ENCODE measurements at regions not wholly inside any gene's neighbourhood (a gene's known extent, or its start where the extent isn't known, plus 50 kb on each side); places are given as distances from the start of the nearest gene placed in this dataset.
"Not testable (repeated sequence)": the region's sequence is repeated elsewhere in the genome, so short reads cannot be mapped to it uniquely, and the experiment has no call there.

DNA sequence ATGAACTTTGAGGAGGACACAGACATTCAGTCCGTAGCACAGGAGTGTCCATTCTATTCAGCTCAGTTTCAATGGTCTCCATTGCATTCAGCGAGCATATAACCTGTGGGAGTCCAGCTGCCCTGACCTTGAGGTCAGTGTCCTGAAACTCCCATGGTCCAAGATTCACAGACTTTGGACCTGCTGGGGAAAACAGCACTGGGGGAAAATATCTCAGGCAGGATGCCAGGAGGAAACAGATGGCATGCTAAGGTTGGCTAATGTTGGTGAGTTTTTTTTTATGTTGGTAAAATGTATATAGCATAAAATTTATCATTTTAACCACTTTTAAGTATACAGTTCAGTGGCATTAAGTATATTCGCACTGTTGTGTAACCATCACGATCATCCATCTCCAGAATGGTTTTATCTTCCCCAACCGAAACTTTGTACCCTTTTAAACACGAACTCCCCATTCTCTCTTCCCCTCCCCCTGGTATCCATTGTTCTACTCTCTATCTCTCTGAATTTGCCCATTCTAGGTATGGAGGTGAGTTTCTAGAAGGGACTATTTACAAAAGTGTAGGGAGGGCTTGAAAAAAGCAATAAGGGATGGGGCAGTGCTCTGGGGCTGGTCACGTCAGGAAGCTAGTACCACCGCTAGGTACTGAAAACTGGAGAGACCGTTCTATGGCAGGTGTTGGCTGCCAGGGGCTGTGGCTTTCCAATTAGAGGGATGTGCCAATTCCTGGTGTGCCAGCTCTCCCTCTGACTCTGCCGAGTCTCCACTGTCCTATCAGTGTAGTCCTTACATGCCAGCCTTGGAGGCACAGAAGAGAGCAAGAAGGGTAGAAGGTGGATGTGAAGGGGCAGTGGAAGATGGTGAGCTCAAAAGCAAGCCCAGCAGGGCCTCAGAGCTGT lies 85.3 kb downstream of the FOXD2 start:
- in situ Hi-C loops (cut with HindIII; ENCODE audit: low sequenced_read_pairs): no loop called here

DNA sequence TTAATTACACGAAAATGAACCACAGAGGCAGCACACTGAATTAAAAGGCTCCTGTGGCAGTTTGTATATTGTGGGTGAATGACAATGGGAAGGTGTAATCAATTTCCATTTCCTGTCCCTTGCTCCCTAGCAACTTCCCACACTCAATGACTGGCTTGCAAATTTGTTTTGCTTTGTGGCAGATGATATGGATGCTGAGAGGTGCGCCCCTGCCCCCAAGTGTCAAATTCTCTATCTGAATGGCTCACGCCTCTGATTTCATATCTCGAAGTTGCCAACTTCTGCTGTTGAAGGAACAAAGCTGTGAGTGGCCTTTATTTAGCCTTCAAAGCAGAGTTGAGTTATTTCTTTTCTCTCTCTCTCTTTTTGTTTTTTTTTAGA lies 86.0 kb downstream of the FOXD2 start:
- in situ Hi-C loops (cut with HindIII; ENCODE audit: low sequenced_read_pairs): no loop called here

- in situ Hi-C loops (cut with HindIII; ENCODE audit: low sequenced_read_pairs): no loop called here
These were observed 86.4 kb downstream of the FOXD2 start for GRCh38 chr1:47524272-47524671.

- in situ Hi-C loops (cut with HindIII; ENCODE audit: low sequenced_read_pairs): no loop called here
These were observed 89.9 kb downstream of the FOXD2 start for GRCh38 chr1:47527653-47528272.

DNA sequence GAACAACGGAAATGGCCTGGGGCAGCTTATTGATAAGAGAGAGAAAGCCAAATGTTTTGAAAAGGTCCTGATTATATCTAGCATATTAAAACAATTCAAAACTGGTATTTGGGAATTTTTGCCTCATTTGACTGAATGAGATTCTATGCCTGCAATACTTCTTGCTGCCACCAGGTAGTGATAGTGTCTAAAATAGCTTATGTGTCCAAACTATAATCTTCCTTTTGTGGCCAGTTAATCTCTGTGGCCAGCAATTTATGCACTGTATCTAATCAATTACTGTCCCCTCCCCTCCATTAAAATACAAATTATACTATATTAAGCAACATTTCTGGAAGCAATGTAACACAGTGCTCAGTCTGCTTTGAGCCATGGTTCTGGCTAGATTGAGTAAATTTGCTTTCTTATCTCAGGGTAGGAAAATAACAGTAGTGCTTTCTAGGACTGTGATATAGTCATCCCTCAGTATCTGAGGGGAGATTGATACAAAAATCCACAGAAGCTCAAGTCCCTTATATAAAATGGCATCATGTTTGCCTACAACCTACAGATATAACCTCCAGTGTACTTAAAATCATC lies 91.8 kb downstream of the FOXD2 start:
- in situ Hi-C loops (cut with HindIII; ENCODE audit: low sequenced_read_pairs): no loop called here

- in situ Hi-C loops (cut with HindIII; ENCODE audit: low sequenced_read_pairs): no loop called here
These were observed 95.3 kb downstream of the FOXD2 start for GRCh38 chr1:47532921-47533792.

GRCh38 chr1:47533793-47534328 lies 96.0 kb downstream of the FOXD2 start:
- in situ Hi-C loops (cut with HindIII; ENCODE audit: low sequenced_read_pairs): no loop called here

DNA sequence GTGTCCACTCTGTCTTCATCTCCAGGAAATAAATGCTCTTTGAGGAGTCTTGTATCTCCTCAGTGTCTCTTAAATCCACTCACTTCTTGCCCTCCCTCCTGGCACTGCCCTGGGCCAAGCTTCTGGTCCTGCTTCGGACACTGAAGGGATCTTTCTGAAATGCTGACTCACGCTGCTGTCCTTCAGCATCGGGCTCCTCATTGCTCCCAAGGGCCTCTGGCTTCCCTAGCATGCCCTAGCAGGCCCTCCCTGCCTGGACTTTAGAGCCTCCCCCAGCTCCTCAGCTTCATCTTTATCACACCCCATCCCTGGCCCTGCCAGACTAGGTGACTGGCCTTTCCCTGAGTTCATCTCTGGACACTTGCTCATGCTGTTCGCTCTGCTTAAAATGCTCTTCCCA lies 96.6 kb downstream of the FOXD2 start:
- in situ Hi-C loops (cut with HindIII; ENCODE audit: low sequenced_read_pairs): no loop called here

- in situ Hi-C loops (cut with HindIII; ENCODE audit: low sequenced_read_pairs): no loop called here
These were observed 98.8 kb downstream of the FOXD2 start for GRCh38 chr1:47536646-47537118.

DNA sequence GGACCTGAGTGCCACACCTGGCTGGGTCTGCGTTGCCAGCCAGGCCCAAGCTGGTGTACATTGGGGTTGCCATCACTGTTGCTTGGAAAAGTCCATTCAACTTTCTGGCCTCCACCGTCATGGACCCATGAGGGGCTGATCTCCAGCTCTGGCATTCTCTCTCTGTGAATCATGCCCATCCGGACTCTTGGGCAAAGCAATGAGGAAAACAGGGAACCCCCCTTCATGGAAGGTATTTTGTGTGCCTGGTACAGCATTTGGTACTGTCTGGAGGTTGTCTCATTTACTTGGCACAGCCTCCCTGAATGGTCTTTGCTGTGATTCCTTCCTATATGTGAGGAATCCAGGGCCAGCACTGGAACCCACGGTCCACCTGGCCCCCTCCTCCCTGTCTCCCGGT lies 99.4 kb downstream of the FOXD2 start:
- in situ Hi-C loops (cut with HindIII; ENCODE audit: low sequenced_read_pairs): no loop called here

DNA sequence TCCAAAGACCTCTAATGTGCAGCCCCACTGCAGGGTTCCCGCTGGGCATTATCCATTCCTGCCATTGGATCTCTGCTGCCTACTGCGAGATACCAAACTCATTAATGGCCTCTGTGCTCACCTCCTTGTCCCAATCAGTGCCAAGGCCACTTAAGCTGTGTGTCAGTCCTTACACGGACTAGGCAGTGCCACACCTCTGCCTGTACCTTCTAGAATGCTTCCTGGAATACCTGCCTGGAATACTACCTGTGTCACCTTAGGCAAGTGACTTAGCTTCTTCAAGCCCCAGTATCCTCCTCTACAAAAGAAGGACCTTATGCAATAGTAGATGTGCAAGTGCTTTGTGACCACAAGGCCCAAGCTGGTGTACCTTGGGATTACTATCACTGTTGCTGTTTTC lies 100.1 kb downstream of the FOXD2 start:
- in situ Hi-C loops (cut with HindIII; ENCODE audit: low sequenced_read_pairs): no loop called here

GRCh38 chr1:47538530-47538929 lies 100.7 kb downstream of the FOXD2 start:
- in situ Hi-C loops (cut with HindIII; ENCODE audit: low sequenced_read_pairs): not testable (repeated sequence)

DNA sequence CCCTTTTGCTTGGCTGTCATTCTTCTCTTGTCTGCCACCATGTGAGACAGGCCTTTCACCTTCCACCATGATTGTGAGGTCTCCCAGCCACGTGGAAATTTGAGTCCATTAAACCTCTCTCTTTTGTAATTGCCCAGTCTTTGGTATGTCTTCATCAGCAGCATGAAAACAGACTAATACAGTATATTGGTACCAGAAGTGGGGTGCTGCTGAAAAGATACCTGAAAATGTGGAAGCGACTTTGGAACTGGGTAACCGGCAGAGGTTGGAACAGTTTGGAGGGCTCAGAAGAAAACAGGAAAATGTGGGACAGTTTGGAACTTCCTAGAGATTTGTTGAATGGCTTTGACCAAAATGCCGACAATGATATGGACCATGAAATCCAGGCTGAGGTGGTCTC lies 103.9 kb downstream of the FOXD2 start:
- in situ Hi-C loops (cut with HindIII; ENCODE audit: low sequenced_read_pairs): not testable (repeated sequence)

GRCh38 chr1:47543089-47543488 lies 105.2 kb downstream of the FOXD2 start:
- in situ Hi-C loops (cut with HindIII; ENCODE audit: low sequenced_read_pairs): not testable (repeated sequence)

- in situ Hi-C loops (cut with HindIII; ENCODE audit: low sequenced_read_pairs): no loop called here
These were observed 108.2 kb downstream of the FOXD2 start for GRCh38 chr1:47545912-47546483.

GRCh38 chr1:47547753-47548573 lies 110.1 kb downstream of the FOXD2 start:
- in situ Hi-C loops (cut with HindIII; ENCODE audit: low sequenced_read_pairs): no loop called here

DNA sequence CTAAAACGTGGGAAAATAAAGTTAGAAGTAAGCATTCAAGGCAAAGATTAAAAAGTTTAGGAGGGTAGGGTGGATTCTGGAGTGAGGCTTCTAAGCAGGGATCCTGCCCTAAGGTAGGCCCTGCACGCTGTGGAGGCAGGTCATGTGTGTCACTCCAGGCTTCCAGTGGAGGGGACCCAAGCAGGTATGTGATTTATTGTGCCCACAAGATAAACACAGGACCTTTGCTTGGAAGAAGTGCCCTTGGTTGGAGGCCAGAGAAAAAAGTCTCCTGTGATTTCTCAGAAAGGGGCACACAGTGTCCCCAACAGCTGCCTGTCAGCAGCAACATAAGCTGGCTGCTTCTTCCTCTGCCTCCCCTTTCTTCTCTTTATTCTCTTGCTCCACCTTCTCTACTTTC lies 110.8 kb downstream of the FOXD2 start:
- in situ Hi-C loops (cut with HindIII; ENCODE audit: low sequenced_read_pairs): no loop called here

- in situ Hi-C loops (cut with HindIII; ENCODE audit: low sequenced_read_pairs): no loop called here
These were observed 111.7 kb downstream of the FOXD2 start for GRCh38 chr1:47549532-47549931.

DNA sequence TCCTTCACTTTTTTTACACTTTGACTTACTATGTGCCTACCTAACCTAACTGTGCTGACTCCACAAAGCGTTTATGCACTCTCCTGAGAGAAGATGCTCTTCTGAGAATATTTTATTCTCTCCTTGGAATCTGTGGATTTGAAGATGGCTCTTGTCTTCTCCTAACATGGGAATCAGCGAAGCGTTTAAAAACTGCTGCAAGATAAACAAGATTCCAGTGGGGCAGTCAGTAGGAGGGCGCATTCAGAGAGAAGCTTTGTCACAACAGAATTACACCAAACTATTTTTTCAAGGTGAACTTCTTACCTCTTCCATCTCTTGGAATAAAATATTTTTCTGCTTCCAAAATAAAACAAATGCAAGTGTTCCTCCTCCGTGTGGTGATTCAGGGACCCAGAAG lies 113.1 kb downstream of the FOXD2 start:
- in situ Hi-C loops (cut with HindIII; ENCODE audit: low sequenced_read_pairs): no loop called here
